ELF-1 (cell line): ENCODE measurements at regions not wholly inside any gene's neighbourhood (a gene's known extent, or its start where the extent isn't known, plus 50 kb on each side); places are given as distances from the start of the nearest gene placed in this dataset.
A peak's percentile ranks its signal among the peaks of the same experiment; 100 is the strongest.

ENCODE experiments used
- DNase-seq: peaks from one replicate; pipeline ENCODE4 v3.0.0-alpha.2; 2016; ENCODE audit warnings: low read depth, low spot score

- no peak for DNase-seq
Measured at GRCh38 chr7:35536396-35536826, 158.5 kb downstream of the HERPUD2 start.

GRCh38 chr7:35533902-35534301 is 161.0 kb downstream of the HERPUD2 start:
- DNase-seq: no peak

GRCh38 chr7:35530124-35531109 is 164.5 kb downstream of the HERPUD2 start:
- DNase-seq: no peak

GRCh38 chr7:35529713-35530112 is 165.2 kb downstream of the HERPUD2 start:
- no peak for DNase-seq

GRCh38 chr7:35528381-35528977 is 166.5 kb downstream of the HERPUD2 start:
- DNase-seq: no peak

- DNase-seq: no peak
Measured at GRCh38 chr7:35526645-35527044, 168.3 kb downstream of the HERPUD2 start.

GRCh38 chr7:35524112-35524804 is 170.7 kb downstream of the HERPUD2 start:
- no peak for DNase-seq

GRCh38 chr7:35523292-35523691 is 171.6 kb downstream of the HERPUD2 start:
- no peak for DNase-seq

DNA sequence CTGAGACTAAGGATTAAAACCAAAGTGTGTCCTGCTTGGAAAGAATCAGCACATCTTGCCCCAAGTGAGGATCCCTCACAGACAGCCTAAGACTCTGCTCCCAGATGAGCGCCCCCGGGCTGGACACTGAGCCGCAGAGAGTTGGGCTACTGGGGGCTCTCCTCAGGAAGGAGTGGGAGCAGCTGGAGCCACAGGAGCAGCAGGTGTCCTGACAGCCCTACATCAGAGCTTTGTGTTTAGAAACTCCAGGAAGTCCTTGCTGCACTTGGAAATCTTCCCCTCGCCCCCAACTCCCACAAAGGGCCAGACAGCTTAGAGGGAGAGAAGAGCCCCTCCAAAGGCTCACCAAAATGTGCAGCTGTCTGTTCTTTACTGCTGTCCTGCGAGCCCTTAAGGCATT is 172.2 kb downstream of the HERPUD2 start:
- DNase-seq: no peak

DNA sequence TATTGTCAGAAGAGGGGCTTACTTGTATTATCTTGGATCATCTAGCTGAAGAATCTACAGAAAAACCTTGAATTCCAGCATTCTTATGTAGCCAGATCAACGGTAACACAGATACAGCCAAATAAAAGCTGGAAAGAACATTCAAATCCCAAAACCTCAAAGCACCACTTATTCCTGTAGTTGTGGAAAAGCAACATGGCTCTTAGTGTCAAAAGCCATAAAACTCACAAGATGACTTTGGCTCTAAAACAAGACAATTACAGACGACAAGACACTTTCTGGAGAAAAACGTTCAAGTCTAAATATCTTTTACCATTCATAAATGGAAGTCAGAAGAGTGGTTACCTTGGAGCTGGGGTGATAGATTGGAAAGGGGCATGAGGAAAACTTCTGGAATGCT is 173.0 kb downstream of the HERPUD2 start:
- no peak for DNase-seq

GRCh38 chr7:35520810-35521625 is 173.9 kb downstream of the HERPUD2 start:
- no peak for DNase-seq

DNA sequence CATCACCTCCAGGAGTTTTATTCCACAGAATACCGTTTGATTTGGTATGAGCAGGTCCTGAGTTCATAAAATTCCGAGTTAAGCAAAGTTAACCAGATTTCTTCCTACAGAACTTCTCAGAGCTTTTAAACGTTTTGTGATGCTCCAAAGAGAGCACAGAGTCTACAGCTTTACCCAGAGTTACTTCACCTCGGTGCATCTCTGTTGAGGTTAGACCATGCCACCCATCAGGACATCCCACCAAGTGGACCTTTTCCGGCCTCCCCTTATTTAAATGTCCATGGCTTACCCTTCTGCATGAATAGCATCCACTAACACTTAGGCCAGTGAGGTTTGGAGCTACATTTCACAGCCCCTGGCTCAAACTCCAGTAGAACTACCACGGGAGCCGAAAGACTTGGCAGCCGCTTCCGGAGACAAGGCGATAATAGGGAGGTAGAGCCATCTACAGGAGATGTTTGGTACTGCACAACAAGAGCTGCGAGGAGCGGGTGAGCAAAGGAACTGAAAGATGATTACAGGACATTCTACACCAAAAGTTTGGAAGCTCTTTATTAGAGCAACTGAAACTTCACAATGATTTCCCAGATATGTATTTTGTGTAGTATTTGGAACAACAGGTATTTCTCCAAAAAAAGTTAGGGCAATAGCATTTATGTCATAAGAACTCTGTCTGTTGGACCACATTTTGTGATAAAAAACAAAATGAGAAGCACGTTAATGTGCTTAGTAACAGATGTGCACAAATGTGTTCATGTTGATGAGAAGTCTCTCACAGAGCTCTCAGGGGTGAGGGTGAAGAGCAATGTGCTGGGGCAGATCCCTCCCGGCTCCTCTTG is 174.7 kb downstream of the HERPUD2 start:
- peak; percentile 75 for DNase-seq

GRCh38 chr7:35518767-35519166 is 176.2 kb downstream of the HERPUD2 start:
- no peak for DNase-seq

DNA sequence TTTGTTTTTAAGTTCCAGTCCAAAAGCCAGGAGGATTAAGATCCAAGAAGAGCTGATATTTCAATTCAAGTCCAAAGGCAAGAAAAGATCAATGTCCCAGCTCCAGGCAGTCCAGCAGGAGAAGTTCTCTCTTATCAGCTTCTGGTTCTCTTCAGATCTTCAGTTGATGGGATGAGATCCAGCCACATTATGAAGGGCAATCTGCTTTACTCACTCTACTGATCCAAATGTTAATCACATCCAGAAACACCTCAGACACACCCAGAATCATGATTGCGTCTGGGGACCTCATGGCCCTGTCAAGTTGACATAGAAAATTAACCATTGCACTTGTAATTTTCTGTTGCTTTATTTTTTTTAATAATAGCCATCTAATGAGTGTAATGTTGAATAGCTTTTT is 178.4 kb downstream of the HERPUD2 start:
- no peak for DNase-seq

GRCh38 chr7:35513828-35514227 is 181.1 kb downstream of the HERPUD2 start:
- DNase-seq: no peak

GRCh38 chr7:35513195-35513594 is 181.7 kb downstream of the HERPUD2 start:
- no peak for DNase-seq

DNA sequence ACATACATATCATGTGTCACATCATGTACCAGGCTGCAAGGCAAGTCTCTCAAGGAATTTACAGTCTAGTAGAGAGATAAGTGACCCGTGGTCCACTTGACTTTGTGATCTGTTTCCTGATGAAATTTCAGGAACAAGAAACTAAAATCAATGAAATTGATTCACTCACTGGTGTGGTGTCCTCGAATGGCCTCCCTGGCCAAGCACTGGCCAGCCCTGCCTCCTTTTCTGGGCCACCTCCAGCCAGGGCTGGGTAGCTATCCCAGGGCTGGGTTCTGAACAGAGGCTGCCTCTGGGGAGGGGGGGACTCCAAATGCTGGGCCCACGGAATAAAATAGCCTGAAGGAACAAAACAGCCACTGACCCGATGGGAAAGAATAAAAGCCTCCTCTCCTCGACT is 182.2 kb downstream of the HERPUD2 start:
- DNase-seq: no peak

GRCh38 chr7:35508623-35509400 is 186.1 kb downstream of the HERPUD2 start:
- DNase-seq: no peak

- DNase-seq: peak; percentile 53
Measured at GRCh38 chr7:35505066-35505465, 189.9 kb downstream of the HERPUD2 start.

GRCh38 chr7:35504365-35504764 is 190.6 kb downstream of the HERPUD2 start:
- no peak for DNase-seq
